ENCODE measurements at regions not wholly inside any gene's neighbourhood (a gene's known extent, or its start where the extent isn't known, plus 50 kb on each side); places are given as distances from the start of the nearest gene placed in this dataset.
A peak's percentile ranks its signal among the peaks of the same experiment; 100 is the strongest.

DNA sequence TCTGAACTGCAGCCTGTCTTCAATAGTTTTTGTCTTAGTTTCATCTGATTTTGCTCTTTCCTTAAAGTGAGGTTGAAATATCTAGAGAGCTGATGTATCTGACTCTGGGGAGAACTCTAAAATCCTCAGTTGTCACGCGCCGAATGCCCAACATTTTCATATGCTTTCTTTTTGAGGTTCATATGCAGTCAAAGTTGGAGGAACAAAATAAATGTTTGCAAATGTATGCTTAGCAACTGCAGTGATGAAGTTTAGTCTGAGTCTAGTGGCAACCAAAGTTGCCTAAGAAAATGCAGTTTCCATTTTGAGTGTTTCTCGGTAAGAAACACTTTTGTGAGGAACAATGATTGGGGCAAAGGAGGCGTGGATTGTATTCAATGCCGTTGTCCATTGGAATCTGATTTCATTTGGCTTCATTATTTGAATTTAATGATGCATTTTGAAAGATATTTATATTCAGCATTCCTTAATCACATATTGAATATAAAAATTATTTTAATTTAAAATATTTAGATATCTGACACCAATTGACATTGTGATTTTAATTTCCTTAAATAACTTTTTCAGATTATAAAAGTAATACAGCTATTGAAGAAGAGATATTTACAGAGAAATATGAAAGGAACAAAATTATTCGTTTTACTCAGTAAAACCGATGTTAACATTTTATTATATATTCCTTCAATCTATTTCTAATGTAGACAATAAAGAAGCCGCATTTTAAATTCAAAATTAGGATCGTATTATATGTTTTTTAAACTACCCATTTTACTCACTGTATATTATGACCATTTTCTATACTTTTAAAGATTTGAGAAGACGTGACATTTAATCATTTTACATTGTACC, 122.0 kb downstream of the PLEKHG1 start:
- Histone ChIP-seq H3K36me3 (no peaks in the 10 kb centered on the region), H4K20me1 (peaks cover 0 to 29% (median 5%) of the 10 kb centered on the region in 11 experiments; a peak in 6 of 22 replicates), H3K4me2 (peak overlapping the region in 9 of 11 experiments; percentile 57 to 87 (median 69); a peak in 17 of 22 replicates), H3K9ac (peak overlapping the region in 5 of 11 experiments; percentile 24 to 66 (median 53); a peak in 7 of 22 replicates), H3K27ac (peak overlapping the region in 6 of 11 experiments; percentile 18 to 76 (median 66); a peak in 9 of 22 replicates), H3K9me3 (replicated peaks in 1 of 11) (no peaks in the 10 kb centered on the region), H3K4me3 (no peak overlapping the region), H3K4me1 (peaks cover 11 to 55% (median 48%) of the 10 kb centered on the region in 10 experiments), H3K27me3 (peaks cover 0 to 77% (median 17%) of the 10 kb centered on the region in 11 experiments; a peak in 17 of 22 replicates)
- TF ChIP-seq Cebpa-rat (IDR thresholded peaks at IDR 0.05) = no peak

DNA sequence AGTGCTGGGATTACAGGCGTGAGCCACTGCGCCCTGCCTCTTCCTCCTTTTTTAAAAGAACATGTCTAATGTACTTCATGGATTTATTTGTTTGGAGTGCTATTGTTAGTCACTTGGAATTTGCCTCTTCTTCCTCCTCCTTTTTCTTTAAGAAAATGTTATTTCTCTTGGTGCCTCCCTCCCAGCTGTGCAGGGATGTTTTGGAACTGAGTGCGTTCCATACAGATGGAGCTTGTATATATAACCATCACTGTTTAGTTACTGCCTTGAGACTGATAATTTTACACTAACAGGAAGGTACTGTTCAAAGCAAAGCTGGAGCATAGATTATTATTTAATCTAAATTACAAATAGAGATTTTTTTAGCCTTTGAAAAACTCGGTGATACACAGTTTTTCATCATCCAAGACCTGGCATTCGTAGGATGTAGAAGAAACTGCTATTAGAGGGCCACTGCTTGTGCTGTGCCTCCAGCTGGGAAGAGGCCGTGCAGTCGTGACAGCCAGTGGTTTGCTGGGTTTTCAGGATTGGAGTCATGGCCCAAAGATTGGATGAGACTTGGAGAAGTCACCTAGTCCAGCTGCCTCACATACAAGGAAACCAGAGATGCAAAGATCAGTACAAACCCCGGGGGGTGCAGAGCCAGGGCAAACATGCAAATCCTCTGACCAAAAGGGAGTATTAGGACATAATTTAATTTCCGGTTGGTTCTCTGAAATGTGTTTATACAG, 123.1 kb downstream of the PLEKHG1 start:
- Histone ChIP-seq H3K27me3 (peaks cover 0 to 84% (median 17%) of the 10 kb centered on the region in 11 experiments; a peak in 17 of 22 replicates), H3K27ac (no peak overlapping the region), H3K9me3 (replicated peaks in 1 of 11) (no peaks in the 10 kb centered on the region), H3K4me2 (peak overlapping the region in 6 of 11 experiments; percentile 13 to 74 (median 47); a peak in 7 of 22 replicates), H3K36me3 (no peaks in the 10 kb centered on the region), H3K4me3 (no peak overlapping the region), H3K9ac (no peak overlapping the region), H4K20me1 (peaks cover 0 to 29% (median 5%) of the 10 kb centered on the region in 11 experiments; a peak in 6 of 22 replicates), H3K4me1 (peaks cover 11 to 55% (median 48%) of the 10 kb centered on the region in 10 experiments)
- TF ChIP-seq Cebpa-rat (IDR thresholded peaks at IDR 0.05) = no peak

DNA sequence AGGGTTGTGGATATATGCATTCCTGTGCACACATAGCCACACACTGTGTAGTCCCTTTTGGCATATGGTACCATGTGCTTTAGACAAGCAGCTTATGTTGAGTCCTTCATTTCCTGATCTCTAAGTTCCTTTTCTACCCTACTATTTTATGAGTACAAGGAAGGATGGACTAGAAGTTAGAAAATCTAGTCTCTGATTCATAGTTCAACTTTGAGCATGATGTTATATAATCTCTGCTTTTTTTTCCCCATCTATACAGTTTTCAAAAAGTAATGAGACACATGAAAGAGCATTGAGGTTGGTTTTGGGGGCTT, 123.6 kb downstream of the PLEKHG1 start:
- Histone ChIP-seq H3K4me2 (peak overlapping the region in 9 of 11 experiments; percentile 20 to 74 (median 49); a peak in 14 of 22 replicates), H3K9ac (no peak overlapping the region), H4K20me1 (peaks cover 0 to 29% (median 5%) of the 10 kb centered on the region in 11 experiments; a peak in 5 of 22 replicates)

DNA sequence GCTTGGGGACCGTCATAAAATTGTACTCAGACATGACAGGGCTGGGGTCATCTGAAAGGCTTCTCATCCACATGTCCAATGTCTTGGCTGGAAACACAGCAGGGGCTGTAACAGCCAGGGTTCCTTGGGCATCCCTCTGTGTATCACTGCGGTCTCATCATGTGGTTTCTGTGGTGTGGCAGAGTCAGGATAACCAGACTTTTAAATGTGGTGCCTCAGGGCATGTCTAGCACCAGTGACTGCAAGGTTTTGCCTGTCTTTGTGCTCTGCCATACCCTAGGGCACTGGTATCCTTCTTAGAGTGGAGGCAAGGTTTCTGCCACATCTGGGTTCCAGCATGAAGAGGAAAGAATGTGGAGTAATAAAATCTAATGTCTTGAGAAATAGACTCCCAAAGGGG, 124.2 kb downstream of the PLEKHG1 start:
- peaks cover 11 to 55% (median 48%) of the 10 kb centered on the region in 10 experiments for H3K4me1 ChIP-seq
- H3K27me3 ChIP-seq = peaks cover 0 to 84% (median 17%) of the 10 kb centered on the region in 11 experiments; a peak in 17 of 22 replicates
- H3K9ac ChIP-seq = 0 out of 22 replicates have a peak overlapping the region, but pooled peaks of 1 of the 11 experiments have one; percentile 9
- H3K4me3 ChIP-seq = no peak overlapping the region
- H3K4me2 ChIP-seq = peak overlapping the region in 9 of 11 experiments; percentile 20 to 74 (median 49); a peak in 17 of 22 replicates
- H4K20me1 ChIP-seq = peaks cover 0 to 29% (median 5%) of the 10 kb centered on the region in 11 experiments; a peak in 5 of 22 replicates
- H3K27ac ChIP-seq = peak overlapping the region in 3 of 11 experiments; percentile 20 to 36 (median 24); a peak in 2 of 22 replicates
- no peaks in the 10 kb centered on the region for H3K9me3 ChIP-seq (replicated peaks in 1 of 11)
- TF ChIP-seq Cebpa-rat (IDR thresholded peaks at IDR 0.05) = no peak
- no peaks in the 10 kb centered on the region for H3K36me3 ChIP-seq

More for the DNA sequence above, 123.6 kb downstream of the PLEKHG1 start:
- Histone ChIP-seq H3K4me3 (no peak overlapping the region), H3K27me3 (peaks cover 0 to 88% (median 17%) of the 10 kb centered on the region in 11 experiments; a peak in 17 of 22 replicates), H3K36me3 (no peaks in the 10 kb centered on the region), H3K4me1 (peaks cover 11 to 55% (median 48%) of the 10 kb centered on the region in 10 experiments), H3K9me3 (replicated peaks in 1 of 11) (no peaks in the 10 kb centered on the region), H3K27ac (peak overlapping the region in 1 of 11 experiments; percentile 36; a peak in 2 of 22 replicates)
- TF ChIP-seq Cebpa-rat (IDR thresholded peaks at IDR 0.05) = no peak

DNA sequence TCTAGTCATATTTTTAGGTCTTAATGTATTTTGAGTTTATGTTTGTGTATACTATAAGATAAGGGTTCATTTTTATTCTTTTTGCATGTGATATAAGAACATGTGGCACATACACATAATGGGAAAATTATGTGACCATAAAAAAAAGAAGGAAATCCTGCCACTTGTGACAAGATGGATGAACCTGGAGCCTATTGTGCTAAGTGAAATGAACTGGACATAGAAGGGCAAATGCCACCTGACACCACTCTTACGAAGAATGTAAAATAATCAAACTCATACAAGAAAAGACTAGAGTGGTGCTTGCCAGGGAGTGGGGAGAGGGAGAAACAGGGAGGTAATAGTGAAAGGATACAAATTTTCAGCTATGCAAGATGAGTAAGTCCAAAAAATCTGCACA, 126.1 kb downstream of the PLEKHG1 start:
- Histone ChIP-seq H3K9me3 (replicated peaks in 1 of 11) (no peaks in the 10 kb centered on the region), H3K27ac (no peak overlapping the region), H3K4me3 (no peak overlapping the region), H3K36me3 (no peaks in the 10 kb centered on the region), H4K20me1 (peaks cover 0 to 29% (median 4%) of the 10 kb centered on the region in 11 experiments; a peak in 5 of 22 replicates), H3K9ac (no peak overlapping the region), H3K27me3 (peaks cover 0 to 68% (median 17%) of the 10 kb centered on the region in 11 experiments; a peak in 17 of 22 replicates), H3K4me2 (no peak overlapping the region), H3K4me1 (peaks cover 3 to 36% (median 29%) of the 10 kb centered on the region in 10 experiments)
- no peak for TF ChIP-seq Cebpa-rat (IDR thresholded peaks at IDR 0.05)

DNA sequence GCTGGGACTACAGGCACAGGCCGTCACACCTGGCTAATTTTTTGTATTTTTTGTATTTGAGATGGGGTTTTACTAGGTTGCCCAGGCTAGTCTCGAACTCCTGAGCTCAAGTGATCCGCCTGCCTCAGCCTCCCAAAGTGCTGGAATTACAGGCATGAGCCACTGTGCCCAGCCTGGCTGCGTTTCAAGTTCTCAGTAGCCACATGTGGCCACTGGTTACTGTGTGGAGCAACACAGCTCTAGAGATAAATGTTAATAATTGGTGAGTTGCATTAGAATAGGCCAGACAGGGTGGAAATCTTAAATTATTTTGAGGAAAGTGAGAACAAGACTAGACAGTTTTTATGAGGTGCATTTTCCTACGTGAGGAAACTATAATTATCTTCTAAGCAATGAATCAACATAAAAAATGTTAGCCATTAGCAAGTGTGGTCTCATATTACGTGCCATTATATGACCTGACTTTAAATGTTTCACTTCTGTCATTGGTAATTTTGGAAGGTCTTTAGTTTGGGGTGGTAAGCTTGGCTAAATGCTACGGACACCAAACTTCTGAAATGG, 129.6 kb downstream of the PLEKHG1 start:
- no peak overlapping the region for H3K9ac ChIP-seq
- TF ChIP-seq Cebpa-rat (IDR thresholded peaks at IDR 0.05) = no peak
- peaks cover 0 to 33% (median 0%) of the 10 kb centered on the region in 11 experiments; a peak in 3 of 22 replicates for H4K20me1 ChIP-seq
- peaks cover 0 to 36% (median 0%) of the 10 kb centered on the region in 11 experiments; a peak in 8 of 22 replicates for H3K27me3 ChIP-seq
- H3K36me3 ChIP-seq = peaks cover 0 to 12% (median 9%) of the 10 kb centered on the region in 11 experiments; a peak in 10 of 22 replicates
- no peak overlapping the region for H3K27ac ChIP-seq
- H3K4me3 ChIP-seq = no peak overlapping the region
- H3K4me2 ChIP-seq = no peak overlapping the region
- no peaks in the 10 kb centered on the region for H3K9me3 ChIP-seq (replicated peaks in 1 of 11)
- H3K4me1 ChIP-seq = peaks cover 0 to 10% (median 7%) of the 10 kb centered on the region in 10 experiments; a peak in 16 of 20 replicates

DNA sequence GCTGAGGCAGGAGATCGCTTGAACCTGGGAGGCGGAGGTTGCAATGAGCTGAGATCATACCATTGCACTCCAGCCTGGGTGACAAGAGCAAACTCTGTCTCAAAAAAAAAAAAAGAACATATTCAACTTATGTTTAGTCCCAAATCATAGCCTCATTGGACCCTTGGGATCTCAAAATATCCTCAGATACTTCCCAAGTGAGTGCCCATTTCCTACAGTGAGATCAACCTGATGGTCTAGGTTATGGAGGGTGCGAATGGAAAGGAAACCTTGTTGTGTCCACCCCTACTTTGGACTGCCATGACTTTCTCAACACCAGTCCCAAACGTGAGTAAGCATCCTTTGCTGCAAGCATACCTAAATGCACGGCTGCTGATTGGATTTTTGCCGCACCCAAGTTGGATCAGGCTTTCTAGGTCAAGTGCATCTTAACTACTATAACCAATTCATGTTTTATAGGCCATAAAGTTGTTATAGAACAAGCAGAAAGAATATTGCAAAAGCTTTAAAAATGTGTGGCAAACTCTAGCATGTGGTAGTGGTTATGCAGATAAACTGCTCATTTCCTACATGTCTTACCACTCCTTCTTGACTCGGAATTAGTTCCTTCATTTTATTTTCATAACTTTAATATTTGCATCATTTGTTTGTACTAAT, 131.2 kb downstream of the PLEKHG1 start:
- no peak overlapping the region for H3K4me2 ChIP-seq
- H3K27ac ChIP-seq = no peak overlapping the region
- no peak overlapping the region for H3K9ac ChIP-seq
- peaks cover 0 to 18% (median 12%) of the 10 kb centered on the region in 11 experiments; a peak in 10 of 22 replicates for H3K36me3 ChIP-seq
- TF ChIP-seq Cebpa-rat (IDR thresholded peaks at IDR 0.05) = no peak
- H3K9me3 ChIP-seq (replicated peaks in 1 of 11) = no peaks in the 10 kb centered on the region
- peaks cover 0 to 25% (median 0%) of the 10 kb centered on the region in 11 experiments; a peak in 2 of 22 replicates for H4K20me1 ChIP-seq
- peaks cover 0 to 21% (median 0%) of the 10 kb centered on the region in 11 experiments; a peak in 8 of 22 replicates for H3K27me3 ChIP-seq
- H3K4me1 ChIP-seq = no peaks in the 10 kb centered on the region
- no peak overlapping the region for H3K4me3 ChIP-seq

Data from BLaER1 treated with 17β-estradiol and CSF1 and Interleukin-3, amounts not matched to agents 10 nM and 100 nM (cell line).